Mesenchymal stem cell (in vitro differentiated cells and primary cell): ENCODE measurements at regions not wholly inside any gene's neighbourhood (a gene's known extent, or its start where the extent isn't known, plus 50 kb on each side); places are given as distances from the start of the nearest gene placed in this dataset.
A peak's percentile ranks its signal among the peaks of the same experiment; 100 is the strongest.
"Not testable (repeated sequence)": the region's sequence is repeated elsewhere in the genome, so short reads cannot be mapped to it uniquely, and the experiment has no call there.

Source experiments
- DNase-seq: peaks from one replicate; pipeline ENCODE4 v3.0.0-alpha.2; 2013
- H2AFZ ChIP-seq: one replicate; pipeline ENCODE4 v1.6.1; 2013; ENCODE audit warnings: low read depth, mild to moderate bottlenecking, control low read depth, inconsistent platforms, low read length, moderate library complexity
- H2AK5ac ChIP-seq: 2 replicates; pipeline ENCODE4 v1.6.1; 2013; ENCODE audit warnings: low read length, moderate library complexity, mild to moderate bottlenecking, inconsistent platforms; ENCODE audit not compliant: severe bottlenecking
- H2BK120ac ChIP-seq: one replicate; pipeline ENCODE4 v1.6.1; 2013; ENCODE audit warnings: low read depth, mild to moderate bottlenecking, inconsistent platforms, low read length, moderate library complexity
- H2BK12ac ChIP-seq, 2 experiments: one replicate each; pipeline ENCODE4 v1.6.1; 2013; ENCODE audit warnings: inconsistent platforms in 2 of 2, low read length in 2 of 2, mild to moderate bottlenecking in 2 of 2, moderate library complexity in 2 of 2, control low read depth in 1 of 2
- H2BK15ac ChIP-seq: one replicate; pipeline ENCODE4 v1.6.1; 2013; ENCODE audit warnings: mild to moderate bottlenecking, low read depth, inconsistent platforms; ENCODE audit not compliant: poor library complexity, severe bottlenecking
- H2BK5ac ChIP-seq: 2 replicates; pipeline ENCODE4 v1.6.1; 2013; ENCODE audit warnings: low read depth, mild to moderate bottlenecking, low read length, control low read depth, inconsistent platforms; ENCODE audit not compliant: poor library complexity, severe bottlenecking
- H3K14ac ChIP-seq, 2 experiments: one replicate each; pipeline ENCODE4 v1.6.1; 2013; ENCODE audit warnings: inconsistent platforms in 2 of 2, low read length in 2 of 2, control low read depth in 1 of 2, mild to moderate bottlenecking in 1 of 2, moderate library complexity in 1 of 2
- H3K18ac ChIP-seq, 2 experiments: one replicate each; pipeline ENCODE4 v1.6.1; 2013; ENCODE audit warnings: inconsistent platforms in 2 of 2, low read length in 2 of 2, control low read depth in 1 of 2, low read depth in 1 of 2, mild to moderate bottlenecking in 1 of 2
- H3K23ac ChIP-seq, 2 experiments: one replicate each; pipeline ENCODE4 v1.6.1; 2013; ENCODE audit warnings: inconsistent platforms in 2 of 2, low read length in 2 of 2, mild to moderate bottlenecking in 2 of 2, moderate library complexity in 2 of 2, control low read depth in 1 of 2
- H3K27ac ChIP-seq: 2 replicates; pipeline ENCODE4 v1.5.1; 2013; ENCODE audit warnings: mild to moderate bottlenecking, moderate library complexity, low read length, control low read depth, inconsistent platforms; ENCODE audit not compliant: poor library complexity, severe bottlenecking
- H3K27me3 ChIP-seq, 2 experiments: 2 replicates each; pipeline versions ENCODE4 v1.6.1 to v1.7.0; 2013; ENCODE audit warnings: low read length in 2 of 2, mild to moderate bottlenecking in 2 of 2, moderate library complexity in 2 of 2, control low read depth in 1 of 2, inconsistent platforms in 1 of 2; ENCODE audit not compliant: control insufficient read depth in 1 of 2, insufficient read depth in 1 of 2
- H3K36me3 ChIP-seq, 2 experiments: 2 replicates each; pipeline versions ENCODE4 v1.6.1 to v1.7.0; 2013; ENCODE audit warnings: low read length in 2 of 2, control low read depth in 1 of 2, inconsistent platforms in 1 of 2, low read depth in 1 of 2, mild to moderate bottlenecking in 1 of 2; ENCODE audit not compliant: insufficient read depth in 2 of 2, control insufficient read depth in 1 of 2
- H3K4ac ChIP-seq, 2 experiments: one replicate each; pipeline ENCODE4 v1.6.1; 2013; ENCODE audit warnings: inconsistent platforms in 2 of 2, low read length in 2 of 2, mild to moderate bottlenecking in 2 of 2, moderate library complexity in 2 of 2, control low read depth in 1 of 2, low read depth in 1 of 2
- H3K4me1 ChIP-seq: 2 replicates; pipeline ENCODE4 v1.6.1; 2013; ENCODE audit warnings: low read depth, low read length, control low read depth; ENCODE audit not compliant: control insufficient read depth, insufficient read depth
- H3K4me2 ChIP-seq: 2 replicates; pipeline ENCODE4 v1.6.1; 2013; ENCODE audit warnings: low read length, mild to moderate bottlenecking, inconsistent platforms; ENCODE audit not compliant: poor library complexity, severe bottlenecking
- H3K4me3 ChIP-seq, 2 experiments: 2 replicates each; pipeline versions ENCODE4 v1.5.1 to v1.7.0; 2013; ENCODE audit warnings: low read length in 2 of 2, mild to moderate bottlenecking in 2 of 2, control low read depth in 1 of 2, low read depth in 1 of 2; ENCODE audit not compliant: insufficient read depth in 1 of 2
- H3K79me1 ChIP-seq: replicated peaks from 2 replicates; pipeline ENCODE4 v1.6.1; 2013; ENCODE audit warnings: mild to moderate bottlenecking, control low read depth, low read length, inconsistent platforms; ENCODE audit not compliant: poor library complexity, severe bottlenecking
- H3K9ac ChIP-seq: 2 replicates; pipeline ENCODE4 v1.7.0; 2013; ENCODE audit warnings: mild to moderate bottlenecking, low read length, moderate library complexity
- H3K9me3 ChIP-seq: 2 replicates; pipeline ENCODE4 v1.7.0; 2013; ENCODE audit warnings: mild to moderate bottlenecking, low read length; ENCODE audit not compliant: control insufficient read depth
- H4K8ac ChIP-seq: one replicate; pipeline ENCODE4 v1.6.1; 2013; ENCODE audit warnings: inconsistent platforms, mild to moderate bottlenecking, low read length, moderate library complexity
- H4K91ac ChIP-seq: one replicate; pipeline ENCODE4 v1.6.1; 2013; ENCODE audit warnings: mild to moderate bottlenecking, low read length, inconsistent platforms
- WGBS: methylation state at CpG from one replicate; pipeline ENCODE4 v1.1.7; 2013; ENCODE audit warnings: mixed read lengths; 5-methylcytosine and 5-hydroxymethylcytosine counted together

- not testable (repeated sequence) for DNase-seq, H4K91ac ChIP-seq, H3K4me3 ChIP-seq, H3K27me3 ChIP-seq, H3K14ac ChIP-seq, H3K9ac ChIP-seq, H3K27ac ChIP-seq, H3K79me1 ChIP-seq, H2BK5ac ChIP-seq, H3K9me3 ChIP-seq, H2AFZ ChIP-seq, H3K4me1 ChIP-seq, H4K8ac ChIP-seq, H2BK15ac ChIP-seq, H3K4me2 ChIP-seq, H3K36me3 ChIP-seq, H3K4ac ChIP-seq, H2BK12ac ChIP-seq, H2BK120ac ChIP-seq, H2AK5ac ChIP-seq, H3K18ac ChIP-seq, H3K23ac ChIP-seq
- no CpG with 5 or more reads among the region's 10 CpGs for WGBS
Observed at GRCh38 chr1:206335875-206336846, 132.8 kb downstream of the SRGAP2 start.

GRCh38 chr1:206337024-206337423, 133.3 kb upstream of the IKBKE start:
- not testable (repeated sequence) for H3K4ac ChIP-seq, H4K8ac ChIP-seq, H2BK15ac ChIP-seq, H3K36me3 ChIP-seq, H3K4me2 ChIP-seq, H3K18ac ChIP-seq, H2AK5ac ChIP-seq, H2BK5ac ChIP-seq, H3K79me1 ChIP-seq, DNase-seq, H3K9ac ChIP-seq, H4K91ac ChIP-seq, H3K9me3 ChIP-seq, H3K27ac ChIP-seq, H3K14ac ChIP-seq, H2AFZ ChIP-seq, H3K4me3 ChIP-seq, H2BK12ac ChIP-seq, H2BK120ac ChIP-seq, H3K23ac ChIP-seq, H3K27me3 ChIP-seq, H3K4me1 ChIP-seq
- 100% methylated on average over 1 of the region's 4 CpGs for WGBS

DNA sequence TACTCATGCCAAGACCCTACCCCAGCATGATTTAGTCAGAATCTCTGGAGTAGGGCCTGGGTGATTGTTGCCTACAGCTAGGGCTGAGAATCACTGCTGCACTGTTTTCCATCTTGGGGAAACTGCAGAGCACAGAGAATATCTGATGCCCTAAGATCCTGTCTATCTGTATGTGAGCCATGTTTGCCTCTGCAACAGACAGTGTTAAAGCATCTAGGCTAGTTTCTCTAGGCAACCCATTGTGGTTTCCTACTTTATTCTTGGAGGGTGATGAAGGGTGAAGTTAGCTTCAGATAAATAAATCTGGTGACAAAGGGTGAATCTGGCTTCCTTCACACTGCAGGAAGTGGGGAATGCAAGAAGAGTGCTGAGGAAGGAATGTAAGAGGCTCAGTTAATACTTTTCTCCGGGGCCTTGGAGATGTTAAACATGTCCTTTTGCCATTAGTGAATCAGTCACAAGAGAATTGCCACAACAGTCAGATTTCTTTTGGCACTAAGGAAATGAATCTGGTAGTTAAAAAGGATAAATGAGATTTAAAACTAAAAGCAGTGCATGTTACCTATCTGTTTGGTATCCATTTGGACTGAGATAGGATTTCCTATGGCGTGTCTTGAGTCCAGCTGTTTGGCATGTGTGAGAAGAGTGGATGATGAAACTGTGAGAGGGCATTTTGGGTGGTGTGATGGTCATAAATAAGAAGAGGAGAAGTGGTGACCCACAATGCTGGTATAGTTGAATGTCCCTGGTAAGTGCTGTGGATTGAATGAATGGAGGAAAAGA, 119.6 kb upstream of the IKBKE start:
- H4K91ac ChIP-seq, H3K4ac ChIP-seq, H3K18ac ChIP-seq, H2AFZ ChIP-seq, H3K9me3 ChIP-seq, H4K8ac ChIP-seq, H3K14ac ChIP-seq, H3K4me2 ChIP-seq, H3K4me3 ChIP-seq, H2BK12ac ChIP-seq, H2BK15ac ChIP-seq, H2BK5ac ChIP-seq, H2BK120ac ChIP-seq, H2AK5ac ChIP-seq, H3K23ac ChIP-seq, H3K36me3 ChIP-seq, H3K9ac ChIP-seq, H3K27me3 ChIP-seq, H3K27ac ChIP-seq, H3K4me1 ChIP-seq, H3K79me1 ChIP-seq: not testable (repeated sequence)
- 12% methylated on average over 2 of the region's 2 CpGs for WGBS
- DNase-seq, result peak; percentile 51
